Ovary (tissue), 3 donors: ENCODE measurements at regions not wholly inside any gene's neighbourhood (a gene's known extent, or its start where the extent isn't known, plus 50 kb on each side); places are given as distances from the start of the nearest gene placed in this dataset.

ENCODE experiments used
- CTCF ChIP-seq, 3 donors: fragments of 450-650 bp in 2 of 3; fragments of 200-600 bp in 1 of 3; IDR thresholded peaks; one replicate each; pipeline versions ENCODE4 v1.5.1 to v1.8.0; 2016 to 2022; ENCODE audit warnings: antibody characterized with exemption in 3 of 3, mild to moderate bottlenecking in 1 of 3
- EP300 ChIP-seq: sonication (generic); formaldehyde crosslinking; IDR thresholded peaks from one replicate; pipeline ENCODE4 v1.6.1; 2017; ENCODE audit warnings: antibody characterized with exemption
- POLR2A ChIP-seq: fragments of 450-650 bp; IDR thresholded peaks from one replicate; pipeline ENCODE4 v1.6.1; 2017; ENCODE audit warnings: antibody characterized with exemption, mild to moderate bottlenecking, moderate library complexity
- donor health status: DM: no; HTN: no; CAD: no.

- TF ChIP-seq POLR2A (no peak), CTCF (IDR thresholded peaks at IDR 0.05) (no peak), EP300 (no peak)
Observed at GRCh38 chr4:108533245-108533844, 87.0 kb upstream of the RPL34 start.
